Stomach (tissue), 4 donors: ENCODE measurements at regions not wholly inside any gene's neighbourhood (a gene's known extent, or its start where the extent isn't known, plus 50 kb on each side); places are given as distances from the start of the nearest gene placed in this dataset.

Experiments
- CTCF ChIP-seq, 7 experiments: fragments of 450-650 bp in 4 of 7; fragments of 200-600 bp in 3 of 7; sonication (generic) in 3 of 7; IDR thresholded peaks; one replicate each; pipeline ENCODE4 v1.5.1; 2016 to 2019; ENCODE audit warnings: antibody characterized with exemption in 7 of 7, control low read depth in 2 of 7, mild to moderate bottlenecking in 1 of 7
- POLR2A ChIP-seq, 4 donors: fragments of 450-650 bp; IDR thresholded peaks; one replicate each; pipeline ENCODE4 v1.6.1; 2016; ENCODE audit warnings: antibody characterized with exemption in 4 of 4, control low read depth in 2 of 4, mild to moderate bottlenecking in 1 of 4, moderate library complexity in 1 of 4

- TF ChIP-seq CTCF (IDR thresholded peaks at IDR 0.05) (no peak), POLR2A (IDR thresholded peaks at IDR 0.05) (no peak)
These were observed 437.9 kb downstream of the MATN1 start for GRCh38 chr1:30285501-30285932.
